GM19452 (cell line): ENCODE measurements at regions not wholly inside any gene's neighbourhood (a gene's known extent, or its start where the extent isn't known, plus 50 kb on each side); places are given as distances from the start of the nearest gene placed in this dataset.

Experiments used
- ATAC-seq: cut with Tn5 transposase; IDR thresholded peaks from one replicate; pipeline ENCODE4 v1.9.1; 2021; ENCODE audit not compliant: unreplicated experiment

DNA sequence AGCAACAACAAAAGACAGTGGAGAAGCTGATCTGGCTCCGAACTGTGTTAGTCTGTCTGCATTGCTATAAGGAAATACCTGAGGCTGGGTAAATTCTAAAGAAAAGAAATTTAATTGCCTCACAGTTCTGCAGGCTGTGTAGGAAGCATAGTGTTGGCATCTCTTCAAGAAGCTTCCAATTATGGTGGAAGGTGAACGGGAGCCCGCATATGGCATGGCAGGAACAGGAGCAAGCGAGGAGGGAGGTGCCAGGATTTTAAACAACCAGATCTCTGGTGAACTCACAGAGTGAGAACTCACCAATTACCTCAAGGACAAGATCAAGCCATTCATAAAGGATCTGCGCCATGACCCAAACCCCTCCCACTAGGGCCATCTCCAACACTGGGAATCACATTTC is 293.5 kb downstream of the SMOC2 start:
- ATAC-seq = no peak

DNA sequence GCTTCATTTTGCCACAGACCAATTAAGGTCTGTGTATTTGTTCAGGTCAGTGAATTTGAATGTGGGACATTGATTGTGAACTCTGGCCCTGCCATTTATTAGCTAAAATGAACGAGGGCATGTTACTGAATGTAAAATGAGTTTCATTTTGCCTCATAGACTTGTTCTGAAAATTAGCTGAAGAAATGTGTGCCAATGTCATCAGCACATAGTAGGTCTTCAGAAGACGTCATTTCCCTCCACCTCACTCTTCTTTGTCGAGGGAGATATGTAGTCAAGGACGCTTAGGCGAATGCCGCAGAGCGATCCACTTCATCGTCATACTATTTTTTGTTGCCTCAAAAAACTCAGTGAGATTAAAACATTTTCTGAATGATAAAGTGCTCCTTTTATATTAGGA is 291.7 kb downstream of the SMOC2 start:
- ATAC-seq = no peak

DNA sequence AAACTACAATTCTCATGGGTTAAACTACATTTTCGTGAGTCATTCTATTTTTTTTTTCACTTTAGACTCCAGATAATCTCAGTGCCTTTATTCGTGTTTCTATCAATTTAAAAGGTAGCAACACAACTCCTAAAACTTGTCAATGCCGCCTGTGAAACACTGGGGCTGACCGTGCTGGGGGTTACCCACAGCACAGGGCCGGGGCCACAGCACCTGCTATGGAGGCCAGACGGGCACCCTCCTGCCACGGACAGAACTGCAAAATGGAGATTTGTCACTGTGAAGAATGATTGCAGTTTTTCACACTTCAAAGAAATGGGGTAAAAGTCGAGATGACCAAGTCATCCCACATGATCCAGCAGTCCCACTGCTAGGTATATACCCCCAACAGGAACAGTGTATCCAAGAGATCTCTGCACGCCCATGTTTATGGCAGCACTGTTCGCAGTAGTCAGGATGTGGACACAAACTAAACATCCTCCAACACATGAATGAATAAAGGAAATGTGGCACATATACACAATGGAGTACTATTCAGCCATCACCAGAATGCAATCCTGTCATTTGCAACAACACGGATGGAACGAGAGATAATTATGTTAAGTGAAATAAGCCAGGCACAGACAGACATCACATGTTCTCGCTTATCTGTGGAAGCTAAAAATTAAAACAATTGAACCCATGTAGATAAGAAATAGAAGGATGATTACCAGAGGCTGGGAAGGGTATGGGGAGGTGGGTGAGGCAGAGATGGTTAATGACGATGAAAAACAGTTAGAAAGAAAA is 290.1 kb downstream of the SMOC2 start:
- no peak for ATAC-seq

DNA sequence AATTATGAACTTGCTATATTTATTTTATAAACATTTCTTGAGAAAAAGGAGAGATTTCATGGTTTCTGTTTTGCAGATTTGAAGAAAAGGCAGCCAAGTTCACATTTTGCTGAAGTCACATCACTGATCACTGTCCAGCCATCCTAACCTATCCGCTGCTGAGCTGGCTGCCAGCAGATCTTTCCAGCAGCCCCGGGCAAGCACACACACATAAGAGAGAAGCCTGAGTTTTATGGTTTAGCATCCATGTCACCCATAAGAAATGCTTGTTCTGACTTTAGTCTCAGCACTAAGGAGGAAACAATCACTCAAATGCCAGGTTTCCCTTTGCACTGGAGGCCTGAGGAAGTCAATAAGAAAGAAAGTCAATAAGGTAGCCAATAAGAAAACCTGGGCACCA is 287.1 kb downstream of the SMOC2 start:
- no peak for ATAC-seq

- no peak for ATAC-seq
Measured at GRCh38 chr6:168726312-168726856, 285.4 kb downstream of the SMOC2 start.

DNA sequence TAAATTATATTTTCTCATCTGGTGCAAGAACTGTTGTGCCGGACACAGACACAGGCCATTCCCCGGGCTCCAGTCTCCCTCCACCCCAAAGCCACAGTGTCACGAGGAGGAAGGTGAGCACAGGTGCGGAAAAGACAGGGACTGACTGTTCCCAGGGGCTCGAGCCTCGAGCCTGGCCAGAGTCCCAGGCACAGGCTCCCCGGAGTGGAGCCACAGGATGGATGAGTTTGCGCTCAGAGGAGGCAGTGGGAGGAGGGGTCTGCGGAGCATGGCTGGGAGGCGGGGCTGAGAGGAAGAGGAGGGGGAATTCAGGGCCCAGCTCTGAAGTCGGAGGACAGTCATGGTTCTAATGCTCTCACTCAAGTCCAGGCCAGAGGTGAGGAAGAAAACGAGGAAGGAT is 284.8 kb downstream of the SMOC2 start:
- ATAC-seq = no peak

DNA sequence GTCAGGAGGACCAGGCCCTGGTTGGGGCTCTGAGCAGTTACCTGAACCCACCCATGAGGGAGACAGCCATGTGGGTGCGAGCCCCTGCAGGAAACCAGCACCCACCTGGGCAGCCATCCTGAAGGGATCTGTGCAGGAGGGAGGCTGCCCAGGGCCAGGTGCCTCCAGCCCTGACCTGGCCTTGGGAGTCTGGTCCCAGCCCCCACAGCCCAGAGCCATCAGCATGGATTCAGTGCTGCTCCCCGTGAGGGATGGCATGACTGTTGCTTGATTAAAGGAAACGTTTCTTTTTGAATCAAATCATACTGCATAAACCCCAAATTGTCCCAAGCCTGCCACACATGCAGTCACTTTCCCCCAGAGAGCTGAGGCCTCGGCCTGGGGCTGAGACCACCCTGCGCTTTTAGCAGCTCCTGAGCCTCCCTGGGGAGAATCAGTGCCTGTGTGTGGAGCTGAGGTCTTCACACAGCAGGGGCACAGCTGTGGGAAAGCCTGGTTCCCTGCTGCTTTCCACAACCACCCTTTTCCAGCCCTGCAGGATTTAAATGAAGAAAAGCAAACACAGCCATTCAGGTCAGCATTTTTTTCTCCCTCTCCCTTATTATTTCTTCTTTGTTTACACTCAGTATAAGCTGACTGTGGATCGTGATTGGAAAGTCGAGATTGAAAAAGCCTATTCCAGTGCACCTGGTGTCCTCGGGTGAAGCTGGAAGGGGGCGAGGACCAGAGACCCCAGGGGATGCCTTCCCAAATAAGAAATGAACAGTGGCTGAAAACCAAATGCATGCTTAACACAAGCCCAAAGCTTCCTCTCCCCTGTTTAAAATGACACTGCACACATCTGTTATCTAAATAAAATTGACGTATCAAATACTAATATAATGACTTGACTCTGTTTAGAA is 283.9 kb downstream of the SMOC2 start:
- ATAC-seq = no peak

- no peak for ATAC-seq
Measured at GRCh38 chr6:168724033-168724432, 283.0 kb downstream of the SMOC2 start.

GRCh38 chr6:168722397-168722796 is 281.4 kb downstream of the SMOC2 start:
- ATAC-seq = no peak

DNA sequence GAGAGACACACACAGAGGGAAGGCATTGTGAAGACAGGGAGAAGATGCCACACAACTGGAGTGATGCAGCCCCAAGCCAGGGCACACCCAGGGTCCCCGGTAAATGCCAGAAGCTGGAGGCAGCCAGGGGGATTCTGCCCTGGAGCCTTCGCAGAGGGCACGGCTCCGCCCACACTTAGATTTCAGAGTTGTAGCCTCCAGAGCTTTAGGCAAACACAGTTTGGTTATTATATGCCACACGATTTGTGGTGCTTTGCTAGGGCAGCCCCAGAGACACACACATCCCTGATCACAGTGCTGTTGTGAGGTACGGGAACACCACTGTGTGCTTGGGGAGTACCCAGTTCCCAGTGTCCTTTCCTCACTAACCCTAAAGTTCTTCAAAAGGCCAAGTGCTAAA is 280.6 kb downstream of the SMOC2 start:
- no peak for ATAC-seq

DNA sequence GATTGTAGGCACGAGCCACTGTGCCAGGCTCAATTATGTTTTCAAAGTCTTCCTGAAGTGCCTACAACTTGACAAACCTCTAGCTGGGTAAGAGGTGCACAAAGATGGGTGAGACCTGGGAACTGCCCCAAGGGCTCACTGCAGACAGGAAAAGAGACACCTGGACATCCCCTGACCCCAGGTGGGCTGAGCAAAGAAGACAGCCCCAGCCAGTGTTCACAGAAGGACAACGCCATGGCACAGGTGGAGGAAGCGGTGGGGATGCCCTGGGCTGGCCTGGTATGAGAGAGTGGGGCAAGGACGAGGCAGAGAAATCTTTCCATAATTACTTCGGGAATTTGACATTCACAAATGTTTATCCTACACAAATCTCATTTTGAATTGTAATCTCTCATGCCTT is 278.9 kb downstream of the SMOC2 start:
- no peak for ATAC-seq

- no peak for ATAC-seq
Measured at GRCh38 chr6:168718821-168719475, 278.0 kb downstream of the SMOC2 start.
